ENCODE measurements at regions not wholly inside any gene's neighbourhood (a gene's known extent, or its start where the extent isn't known, plus 50 kb on each side); places are given as distances from the start of the nearest gene placed in this dataset.

- TF ChIP-seq CTCF (IDR thresholded peaks at IDR 0.05; ENCODE audit: insufficient read depth, low read length, poor library complexity, severe bottlenecking) = no peak
- TF ChIP-seq EZH2phosphoT487 (conservative IDR thresholded peaks at IDR 0.05; ENCODE audit: low read length) = no peak
These were observed 436.9 kb downstream of the EIPR1 start for GRCh38 chr2:2940702-2941101.

Measured in SU-DHL-6 (cell line).